Stimulated activated CD4-positive, alpha-beta T cell treated with anti-CD3 and anti-CD28 coated beads, Interleukin-2, amount 100 ng/mL, for 48 hours (primary cell): ENCODE measurements at regions not wholly inside any gene's neighbourhood (a gene's known extent, or its start where the extent isn't known, plus 50 kb on each side); places are given as distances from the start of the nearest gene placed in this dataset.

Source experiments
- DNase-seq, 2 donors: peaks; one replicate each; pipeline ENCODE4 v3.0.0-alpha.2; 2020

- DNase-seq: no peak
Measured at GRCh38 chr14:53331921-53332320, 178.8 kb upstream of the DDHD1 start.

- DNase-seq: no peak
Measured at GRCh38 chr14:53331247-53331646, 178.1 kb upstream of the DDHD1 start.

GRCh38 chr14:53330441-53330840 lies 177.3 kb upstream of the DDHD1 start:
- DNase-seq: no peak

- no peak for DNase-seq
Measured at GRCh38 chr14:53328841-53329240, 175.7 kb upstream of the DDHD1 start.

- no peak for DNase-seq
Measured at GRCh38 chr14:53327716-53328115, 174.6 kb upstream of the DDHD1 start.

GRCh38 chr14:53325176-53325806 lies 172.2 kb upstream of the DDHD1 start:
- DNase-seq: no peak

GRCh38 chr14:53316504-53316903 lies 163.4 kb upstream of the DDHD1 start:
- no peak for DNase-seq

GRCh38 chr14:53310412-53310811 lies 157.3 kb upstream of the DDHD1 start:
- no peak for DNase-seq

GRCh38 chr14:53306911-53307310 lies 153.8 kb upstream of the DDHD1 start:
- DNase-seq: no peak

- DNase-seq: peak; percentile 33 to 46
Measured at GRCh38 chr14:53306267-53306721, 153.2 kb upstream of the DDHD1 start.

- DNase-seq: no peak
Measured at GRCh38 chr14:53304726-53305381, 151.7 kb upstream of the DDHD1 start.

GRCh38 chr14:53295985-53296582 lies 143.0 kb upstream of the DDHD1 start:
- peak; percentile 23 to 25 for DNase-seq

GRCh38 chr14:53295372-53295771 lies 142.2 kb upstream of the DDHD1 start:
- DNase-seq: no peak

GRCh38 chr14:53286301-53286700 lies 133.2 kb upstream of the DDHD1 start:
- DNase-seq: no peak

GRCh38 chr14:53285821-53286220 lies 132.7 kb upstream of the DDHD1 start:
- DNase-seq: no peak

GRCh38 chr14:53285064-53285463 lies 131.9 kb upstream of the DDHD1 start:
- DNase-seq: no peak

- no peak for DNase-seq
Measured at GRCh38 chr14:53278602-53279506, 125.7 kb upstream of the DDHD1 start.

GRCh38 chr14:53273671-53274072 lies 120.5 kb upstream of the DDHD1 start:
- DNase-seq: no peak

GRCh38 chr14:53265025-53265424 lies 111.9 kb upstream of the DDHD1 start:
- no peak for DNase-seq

GRCh38 chr14:53260928-53261327 lies 107.8 kb upstream of the DDHD1 start:
- DNase-seq: no peak

- no peak for DNase-seq
Measured at GRCh38 chr14:53260286-53260685, 107.2 kb upstream of the DDHD1 start.

GRCh38 chr14:53252141-53252540 lies 99.0 kb upstream of the DDHD1 start:
- DNase-seq: no peak

GRCh38 chr14:53249059-53249458 lies 95.9 kb upstream of the DDHD1 start:
- DNase-seq: no peak
